DOHH2 (cell line): ENCODE measurements at regions not wholly inside any gene's neighbourhood (a gene's known extent, or its start where the extent isn't known, plus 50 kb on each side); places are given as distances from the start of the nearest gene placed in this dataset.
"Not testable (repeated sequence)": the region's sequence is repeated elsewhere in the genome, so short reads cannot be mapped to it uniquely, and the experiment has no call there.

Source experiments
- H3F3A ChIP-seq: fragments of 200-600 bp; sonication (generic), shearing (Covaris generic); 2 replicates; pipeline ENCODE4 v1.6.0; 2016; ENCODE audit warnings: antibody characterized with exemption, mild to moderate bottlenecking; ENCODE audit not compliant: control insufficient read depth, insufficient read depth
- H3K27ac ChIP-seq: fragments of 200-600 bp; sonication (generic); 2 replicates; pipeline ENCODE4 v1.5.1; 2014; ENCODE audit warnings: low read depth, mild to moderate bottlenecking, low read length, moderate library complexity
- H3K27me3 ChIP-seq: fragments of 200-600 bp; sonication (generic); 2 replicates; pipeline ENCODE4 v1.6.1; 2014; ENCODE audit warnings: mild to moderate bottlenecking, low read length, mixed read lengths; ENCODE audit not compliant: control insufficient read depth
- H3K36me3 ChIP-seq: fragments of 200-600 bp; sonication (generic); 2 replicates; pipeline ENCODE4 v1.6.1; 2014; ENCODE audit warnings: mild to moderate bottlenecking, low read length, moderate library complexity, mixed read lengths; ENCODE audit not compliant: control insufficient read depth
- H3K4me1 ChIP-seq: fragments of 200-600 bp; sonication (generic); 2 replicates; pipeline ENCODE4 v1.6.1; 2014; ENCODE audit warnings: mild to moderate bottlenecking, low read length, mixed read lengths; ENCODE audit not compliant: control insufficient read depth
- H3K4me2 ChIP-seq: fragments of 200-600 bp; sonication (generic); 2 replicates; pipeline ENCODE4 v1.6.0; 2014; ENCODE audit warnings: mild to moderate bottlenecking, low read length, moderate library complexity
- H3K4me3 ChIP-seq: fragments of 200-600 bp; sonication (generic); 2 replicates; pipeline ENCODE4 v1.5.1; 2014; ENCODE audit warnings: mild to moderate bottlenecking, low read length, mixed read lengths
- H3K79me2 ChIP-seq: fragments of 200-600 bp; sonication (generic); 2 replicates; pipeline ENCODE4 v1.6.1; 2014; ENCODE audit warnings: mild to moderate bottlenecking, low read length, mixed read lengths; ENCODE audit not compliant: control insufficient read depth
- H3K9me2 ChIP-seq: fragments of 200-600 bp; sonication (generic); replicated peaks from 2 replicates; pipeline ENCODE4 v1.6.1; 2014; ENCODE audit warnings: mild to moderate bottlenecking, low read length, mixed read lengths; ENCODE audit not compliant: control insufficient read depth
- H3K9me3 ChIP-seq: fragments of 200-600 bp; sonication (generic); 2 replicates; pipeline ENCODE4 v1.6.1; 2014; ENCODE audit warnings: antibody characterized with exemption, low read length, mixed read lengths; ENCODE audit not compliant: control insufficient read depth, insufficient read depth
- H4K20me1 ChIP-seq: fragments of 200-600 bp; sonication (generic); 2 replicates; pipeline ENCODE4 v1.6.0; 2014; ENCODE audit warnings: low read depth, mild to moderate bottlenecking, antibody characterized with exemption, low read length, moderate library complexity; ENCODE audit not compliant: control insufficient read depth, insufficient read depth

DNA sequence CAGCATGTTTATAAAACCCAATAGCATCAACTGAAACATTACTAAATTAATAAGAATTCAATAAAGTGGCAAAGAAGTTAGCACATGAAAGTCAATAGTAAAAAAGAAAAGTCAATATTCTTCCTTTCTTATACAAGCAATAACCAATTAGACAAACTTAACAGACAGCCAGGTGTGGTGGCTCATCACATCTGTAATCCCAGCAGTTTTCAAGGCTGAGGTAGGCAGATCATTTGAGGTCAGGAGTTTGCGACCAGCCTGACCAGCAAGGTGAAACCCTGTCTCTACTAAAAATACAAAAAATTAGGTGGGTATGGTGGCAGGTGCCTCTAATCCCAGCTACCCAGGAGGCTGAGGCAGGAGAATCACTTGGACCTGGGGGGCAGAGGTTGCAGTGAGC is 275.9 kb downstream of the GOLGA6L6 start:
- not testable (repeated sequence) for H3F3A ChIP-seq, H3K27me3 ChIP-seq, H3K27ac ChIP-seq, H3K36me3 ChIP-seq, H3K4me1 ChIP-seq, H3K9me3 ChIP-seq, H3K79me2 ChIP-seq, H3K4me2 ChIP-seq, H3K9me2 ChIP-seq, H4K20me1 ChIP-seq, H3K4me3 ChIP-seq

GRCh38 chr15:20261321-20262280 is 280.0 kb downstream of the GOLGA6L6 start:
- not testable (repeated sequence) for H3K4me1 ChIP-seq, H4K20me1 ChIP-seq, H3K4me2 ChIP-seq, H3K9me2 ChIP-seq, H3K36me3 ChIP-seq, H3K79me2 ChIP-seq, H3K4me3 ChIP-seq, H3K27ac ChIP-seq, H3K9me3 ChIP-seq, H3F3A ChIP-seq, H3K27me3 ChIP-seq

GRCh38 chr15:20260650-20261049 is 280.9 kb downstream of the GOLGA6L6 start:
- H3K4me3 ChIP-seq, H3K27ac ChIP-seq, H3K4me1 ChIP-seq, H3K4me2 ChIP-seq, H4K20me1 ChIP-seq, H3K9me2 ChIP-seq, H3K36me3 ChIP-seq, H3F3A ChIP-seq, H3K27me3 ChIP-seq, H3K79me2 ChIP-seq, H3K9me3 ChIP-seq: not testable (repeated sequence)

- not testable (repeated sequence) for H3K27me3 ChIP-seq, H3K79me2 ChIP-seq, H3K27ac ChIP-seq, H3K36me3 ChIP-seq, H3F3A ChIP-seq, H3K4me3 ChIP-seq, H3K9me2 ChIP-seq, H4K20me1 ChIP-seq, H3K4me1 ChIP-seq, H3K4me2 ChIP-seq, H3K9me3 ChIP-seq
Observed at GRCh38 chr15:20259559-20260190, 281.9 kb downstream of the GOLGA6L6 start.

GRCh38 chr15:20256394-20256793 is 285.2 kb downstream of the GOLGA6L6 start:
- not testable (repeated sequence) for H3K4me2 ChIP-seq, H3K4me3 ChIP-seq, H3K4me1 ChIP-seq, H3K27ac ChIP-seq, H3F3A ChIP-seq, H3K27me3 ChIP-seq, H4K20me1 ChIP-seq, H3K36me3 ChIP-seq, H3K9me3 ChIP-seq, H3K9me2 ChIP-seq, H3K79me2 ChIP-seq

DNA sequence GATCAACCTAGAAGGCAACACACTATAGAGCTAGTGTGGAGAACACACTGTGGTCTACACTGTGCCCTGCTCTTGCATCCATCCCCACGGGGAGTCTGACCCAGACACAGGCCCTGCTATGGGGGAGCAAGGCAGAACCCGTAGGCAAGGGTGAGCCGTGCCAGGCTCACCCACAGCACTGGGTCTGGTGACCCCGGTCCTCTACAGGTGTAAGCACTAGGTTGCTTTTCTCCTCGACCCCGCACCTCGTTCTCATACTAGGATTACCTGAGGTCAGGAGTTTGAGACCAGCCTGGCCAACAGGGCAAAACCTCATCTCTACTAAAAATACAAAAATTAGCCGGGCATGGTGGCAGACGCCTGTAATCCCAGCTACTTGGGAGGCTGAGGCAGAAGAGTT is 286.0 kb downstream of the GOLGA6L6 start:
- H3K4me3 ChIP-seq, H3K79me2 ChIP-seq, H3K27ac ChIP-seq, H3K36me3 ChIP-seq, H3K9me3 ChIP-seq, H4K20me1 ChIP-seq, H3K4me2 ChIP-seq, H3K27me3 ChIP-seq, H3K9me2 ChIP-seq, H3F3A ChIP-seq, H3K4me1 ChIP-seq: not testable (repeated sequence)

GRCh38 chr15:20253047-20253615 is 288.5 kb downstream of the GOLGA6L6 start:
- H3F3A ChIP-seq, H3K79me2 ChIP-seq, H4K20me1 ChIP-seq, H3K4me3 ChIP-seq, H3K36me3 ChIP-seq, H3K9me2 ChIP-seq, H3K27ac ChIP-seq, H3K9me3 ChIP-seq, H3K4me1 ChIP-seq, H3K4me2 ChIP-seq, H3K27me3 ChIP-seq: not testable (repeated sequence)

- H3K27me3 ChIP-seq, H3K4me3 ChIP-seq, H3K4me2 ChIP-seq, H3K79me2 ChIP-seq, H3K36me3 ChIP-seq, H3K9me2 ChIP-seq, H3K4me1 ChIP-seq, H3K27ac ChIP-seq, H3K9me3 ChIP-seq, H4K20me1 ChIP-seq, H3F3A ChIP-seq: not testable (repeated sequence)
Observed at GRCh38 chr15:20252040-20252439, 289.6 kb downstream of the GOLGA6L6 start.
